T-helper 1 cell treated with Interleukin-12 subunit alpha and Interleukin-12 subunit beta and Interleukin-4 antibody, amounts not matched to agents 30 ng/mL and 1 ng/mL, for 36 hours (primary cell): ENCODE measurements at regions not wholly inside any gene's neighbourhood (a gene's known extent, or its start where the extent isn't known, plus 50 kb on each side); places are given as distances from the start of the nearest gene placed in this dataset.

Experiments used
- intact Hi-C: fragments of 100-400 bp; cut with micrococcal nuclease; formaldehyde crosslinking; loops from one replicate; pipeline ENCODE4 v1.15.1; 2024

DNA sequence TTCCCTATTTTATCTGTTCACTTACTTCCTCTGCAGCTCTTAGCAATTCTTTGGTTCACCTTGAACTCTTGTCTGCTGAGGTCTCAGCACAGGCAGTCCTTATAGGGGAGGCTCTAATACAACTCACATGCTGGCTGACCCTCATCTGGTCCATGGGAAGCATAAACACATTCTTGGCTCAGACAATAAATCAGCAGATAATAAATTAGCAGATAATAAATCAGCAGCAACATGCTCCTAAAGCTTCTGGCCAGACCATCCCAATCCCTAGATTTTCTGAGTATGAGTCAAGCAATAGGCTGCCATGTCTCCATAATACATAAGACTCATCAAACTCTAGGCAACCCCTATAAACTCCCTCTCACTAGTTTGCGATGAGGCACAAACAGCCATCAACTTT lies 208.6 kb upstream of the STEAP4 start:
- intact Hi-C loops = no loop called here

- intact Hi-C loops = no loop called here
Measured at GRCh38 chr7:88509341-88509740, 202.6 kb upstream of the STEAP4 start.

- intact Hi-C loops = no loop called here
Measured at GRCh38 chr7:88500131-88500530, 193.4 kb upstream of the STEAP4 start.

DNA sequence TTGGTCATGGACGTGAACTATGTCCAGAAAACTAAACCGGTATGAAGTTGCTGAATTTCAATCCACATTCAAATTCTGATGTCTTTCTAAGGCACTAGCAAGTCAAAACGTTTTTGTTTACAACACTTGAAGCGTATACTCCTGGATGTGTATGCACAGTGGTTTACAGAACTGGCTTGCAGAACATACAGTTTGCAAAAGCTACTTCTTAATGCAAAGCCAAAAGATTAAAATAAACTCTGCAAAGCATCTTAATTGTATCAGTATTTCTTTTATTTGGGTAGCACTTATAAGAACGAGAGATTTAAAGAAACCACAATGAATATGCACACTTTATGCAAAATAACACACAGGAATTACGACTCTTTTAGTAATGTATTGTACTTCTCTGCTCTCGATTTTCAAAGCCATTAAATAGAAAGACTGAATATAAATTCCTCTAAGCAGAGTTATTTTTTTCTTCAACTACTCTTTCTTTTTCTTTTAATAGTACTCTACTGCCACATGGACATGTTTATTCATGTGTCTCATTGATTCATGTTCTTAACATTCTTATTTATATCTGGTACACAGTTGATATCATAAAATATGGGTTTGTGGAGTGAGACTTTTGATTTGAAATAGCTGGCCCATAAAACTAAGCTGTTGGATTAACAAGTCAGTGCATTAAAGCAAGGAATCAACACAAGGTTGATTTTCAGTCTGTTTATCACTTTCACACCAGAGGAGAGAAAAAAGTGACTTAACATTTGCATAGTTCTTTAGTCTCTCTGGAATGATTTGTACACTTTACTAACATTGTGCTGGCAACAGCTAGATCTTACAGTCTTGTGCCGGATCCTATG lies 189.4 kb upstream of the STEAP4 start:
- intact Hi-C loops = no loop called here

GRCh38 chr7:88492153-88492552 lies 185.5 kb upstream of the STEAP4 start:
- intact Hi-C loops = no loop called here

- intact Hi-C loops = no loop called here
Measured at GRCh38 chr7:88490874-88491273, 184.2 kb upstream of the STEAP4 start.

GRCh38 chr7:88490161-88490560 lies 183.5 kb upstream of the STEAP4 start:
- intact Hi-C loops = no loop called here

- intact Hi-C loops = no loop called here
Measured at GRCh38 chr7:88485821-88486220, 179.1 kb upstream of the STEAP4 start.

DNA sequence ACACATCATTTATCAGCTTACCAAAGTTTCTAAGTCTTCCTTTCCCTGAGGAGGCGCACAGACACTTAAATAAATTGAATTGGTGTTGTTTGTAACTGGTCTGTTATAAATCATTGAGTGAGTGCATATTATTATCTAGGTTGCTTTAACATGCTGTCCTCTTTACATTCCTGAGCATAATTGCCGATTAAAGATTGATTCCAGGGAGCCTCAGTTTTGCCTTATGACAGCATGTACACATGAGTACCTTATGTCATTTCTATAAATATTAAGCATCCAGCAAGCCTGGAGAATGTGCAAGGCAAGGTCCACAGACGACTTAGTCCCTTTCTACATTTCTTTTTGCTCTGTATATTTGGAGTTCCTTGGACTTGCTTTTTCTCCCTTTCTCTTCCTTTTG lies 177.9 kb upstream of the STEAP4 start:
- intact Hi-C loops = no loop called here

- intact Hi-C loops = no loop called here
Measured at GRCh38 chr7:88480896-88481295, 174.2 kb upstream of the STEAP4 start.

- intact Hi-C loops = no loop called here
Measured at GRCh38 chr7:88480271-88480670, 173.6 kb upstream of the STEAP4 start.

- intact Hi-C loops = no loop called here
Measured at GRCh38 chr7:88477976-88478375, 171.3 kb upstream of the STEAP4 start.

DNA sequence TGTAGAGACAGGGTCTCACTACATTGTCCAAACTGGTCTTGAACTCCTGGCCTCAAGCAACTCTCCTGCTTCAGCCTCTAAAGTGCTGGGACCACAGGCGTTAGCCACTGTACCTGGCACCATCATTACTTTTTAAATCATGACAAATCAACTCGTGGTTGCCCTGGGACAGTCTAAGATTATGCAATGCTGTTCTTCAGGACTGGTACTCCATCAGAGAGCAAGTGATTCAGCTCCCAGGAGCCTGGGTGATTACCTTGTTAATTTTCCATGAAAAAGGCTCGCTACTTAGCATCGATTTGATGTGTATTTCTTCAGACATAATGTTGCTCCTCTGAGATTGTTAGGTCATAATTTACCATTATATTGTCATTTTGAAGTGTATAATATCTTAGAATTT lies 158.9 kb upstream of the STEAP4 start:
- intact Hi-C loops = no loop called here

DNA sequence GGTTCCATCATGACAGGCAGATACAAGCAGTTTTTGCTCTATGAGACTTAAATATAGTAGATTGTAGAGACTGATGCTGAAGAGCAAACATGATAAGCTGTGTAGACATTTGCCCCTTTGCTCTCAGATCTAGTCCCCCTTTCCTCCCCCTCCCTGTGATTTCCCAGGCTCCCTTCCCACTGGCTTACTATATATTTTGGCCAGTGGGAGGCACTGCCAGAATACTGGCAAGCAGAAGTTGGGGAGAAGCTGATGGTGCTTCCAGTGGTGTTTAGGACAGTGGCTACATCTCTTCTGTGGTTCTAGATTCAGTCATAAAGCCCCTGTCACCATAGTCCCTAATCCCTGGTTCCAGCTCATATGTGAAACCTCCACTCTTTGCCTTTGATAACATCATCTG lies 156.1 kb upstream of the STEAP4 start:
- intact Hi-C loops = no loop called here

- intact Hi-C loops = no loop called here
Measured at GRCh38 chr7:88460650-88461049, 154.0 kb upstream of the STEAP4 start.

GRCh38 chr7:88458946-88459345 lies 152.3 kb upstream of the STEAP4 start:
- intact Hi-C loops = no loop called here

DNA sequence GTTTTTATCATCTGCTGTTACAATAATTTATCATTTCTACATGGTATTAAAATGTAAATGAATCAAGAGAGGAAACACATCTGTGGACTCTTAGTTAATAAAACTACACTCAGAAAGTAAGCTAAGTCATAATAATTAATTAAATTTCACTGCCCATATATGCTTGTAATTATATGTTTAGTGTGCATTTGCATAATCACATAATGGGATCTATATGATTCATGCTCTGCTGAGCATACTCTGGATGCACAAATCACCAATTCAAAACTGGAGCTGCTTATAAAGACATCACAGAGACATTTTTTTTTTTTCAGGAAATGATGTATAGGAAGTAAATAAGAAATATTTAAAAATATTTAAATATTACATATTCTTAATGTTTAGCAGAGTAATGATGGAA lies 151.6 kb upstream of the STEAP4 start:
- intact Hi-C loops = no loop called here

DNA sequence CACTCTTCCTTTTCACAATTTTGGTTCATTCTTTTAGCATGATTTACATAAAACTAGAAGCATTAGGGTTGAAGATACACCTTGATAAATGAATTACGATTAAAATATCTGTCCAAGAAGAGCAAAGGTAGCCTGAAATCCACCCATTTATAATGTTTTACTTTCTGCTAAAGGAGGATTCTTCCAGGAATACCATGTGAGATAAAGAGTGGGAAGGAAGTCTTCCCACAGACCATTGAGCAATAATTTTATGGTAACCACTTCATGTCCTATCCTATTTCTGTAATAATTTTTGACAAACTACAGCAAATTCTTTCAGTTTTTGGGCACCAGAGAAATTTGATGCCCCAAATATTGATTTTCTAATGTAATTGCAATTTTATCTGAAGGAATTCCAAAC lies 150.6 kb upstream of the STEAP4 start:
- intact Hi-C loops = no loop called here

DNA sequence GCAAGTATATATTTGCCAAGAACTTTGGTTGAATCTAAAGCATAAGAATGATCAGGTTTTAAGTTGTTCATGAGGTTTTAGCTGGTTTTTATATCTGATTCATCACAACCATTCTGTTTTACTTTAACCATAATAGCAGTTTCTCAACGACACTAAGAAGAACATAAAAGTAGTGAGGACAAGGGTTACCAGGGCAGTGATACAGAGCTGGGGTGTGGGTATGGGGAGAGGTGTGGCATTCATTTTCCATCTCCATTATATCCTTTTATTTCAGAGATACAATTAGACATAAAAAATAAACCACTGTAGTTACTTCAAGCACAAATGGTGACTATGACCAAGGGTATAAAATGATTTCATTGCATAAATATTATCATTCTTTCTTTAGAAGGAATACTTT lies 149.8 kb upstream of the STEAP4 start:
- intact Hi-C loops = no loop called here

DNA sequence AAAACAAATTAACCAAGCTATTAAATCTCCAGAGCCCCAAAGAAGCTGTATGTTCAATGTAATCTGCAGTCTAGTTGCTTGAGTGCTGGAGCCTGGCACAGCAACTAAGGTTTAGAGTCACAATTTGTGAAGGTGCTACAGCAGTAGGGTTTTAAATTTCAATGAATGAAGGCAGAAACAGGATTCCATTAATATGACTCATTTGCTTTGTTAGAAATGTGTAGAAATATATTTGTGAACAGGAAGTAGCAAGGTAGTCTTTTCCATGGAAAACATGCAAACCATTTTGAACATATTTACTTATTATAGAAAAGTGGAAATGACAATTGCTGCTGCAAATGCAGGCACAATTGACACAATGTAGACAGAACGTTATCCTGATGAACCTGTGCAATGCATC lies 149.0 kb upstream of the STEAP4 start:
- intact Hi-C loops = no loop called here

GRCh38 chr7:88452646-88453045 lies 146.0 kb upstream of the STEAP4 start:
- intact Hi-C loops = no loop called here

DNA sequence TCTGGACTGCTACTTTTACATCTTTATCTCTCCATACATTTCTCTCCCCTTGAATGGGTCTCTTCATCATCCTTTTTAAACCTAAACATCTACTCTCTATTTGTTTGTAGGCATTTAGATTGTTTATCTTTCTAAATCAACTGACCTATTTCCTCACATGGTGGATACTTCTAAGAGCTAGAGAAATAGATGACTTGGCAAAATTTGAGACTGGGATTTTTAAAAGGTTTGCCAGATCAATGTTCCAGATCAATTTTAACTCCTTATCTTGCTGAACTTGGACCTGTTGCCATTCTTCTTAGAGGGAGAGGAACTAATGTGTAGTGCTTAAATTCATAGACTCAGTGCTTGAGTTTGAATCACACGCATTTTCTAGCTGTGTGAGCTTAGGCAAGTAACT lies 144.2 kb upstream of the STEAP4 start:
- intact Hi-C loops = no loop called here

GRCh38 chr7:88449410-88449809 lies 142.7 kb upstream of the STEAP4 start:
- intact Hi-C loops = no loop called here

- intact Hi-C loops = no loop called here
Measured at GRCh38 chr7:88442413-88442812, 135.7 kb upstream of the STEAP4 start.
